Stimulated activated CD8-positive, alpha-beta memory T cell treated with anti-CD3 and anti-CD28 coated beads, Interleukin-15, amount 100 ng/mL, for 48 hours (primary cell): ENCODE measurements at regions not wholly inside any gene's neighbourhood (a gene's known extent, or its start where the extent isn't known, plus 50 kb on each side); places are given as distances from the start of the nearest gene placed in this dataset.

Experiments used
- DNase-seq, 2 donors: peaks; one replicate each; pipeline ENCODE4 v3.0.0-alpha.2; 2020; ENCODE audit warnings: low read depth in 2 of 2

DNA sequence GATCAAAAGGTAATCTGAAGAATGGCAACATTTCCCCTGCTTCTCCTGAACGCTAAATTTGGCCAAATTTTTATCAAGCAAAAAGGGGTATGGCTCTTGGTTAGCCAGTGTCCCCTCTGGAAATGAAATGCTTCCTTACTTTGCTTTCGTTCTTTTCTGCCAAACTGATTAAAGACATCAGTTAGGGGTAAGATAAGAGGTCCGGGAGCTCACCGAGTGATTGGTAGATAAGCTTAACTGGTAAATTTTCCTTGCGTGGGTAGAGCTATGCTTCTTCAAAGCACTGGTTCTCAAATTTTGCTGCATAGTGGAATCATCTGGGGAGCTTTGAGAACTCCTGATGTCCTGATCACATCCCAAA lies 62.7 kb upstream of the MAPRE2 start:
- no peak for DNase-seq

- DNase-seq = peak; percentile 69 to 70
Observed at GRCh38 chr18:34978953-34979608, 62.1 kb upstream of the MAPRE2 start.

DNA sequence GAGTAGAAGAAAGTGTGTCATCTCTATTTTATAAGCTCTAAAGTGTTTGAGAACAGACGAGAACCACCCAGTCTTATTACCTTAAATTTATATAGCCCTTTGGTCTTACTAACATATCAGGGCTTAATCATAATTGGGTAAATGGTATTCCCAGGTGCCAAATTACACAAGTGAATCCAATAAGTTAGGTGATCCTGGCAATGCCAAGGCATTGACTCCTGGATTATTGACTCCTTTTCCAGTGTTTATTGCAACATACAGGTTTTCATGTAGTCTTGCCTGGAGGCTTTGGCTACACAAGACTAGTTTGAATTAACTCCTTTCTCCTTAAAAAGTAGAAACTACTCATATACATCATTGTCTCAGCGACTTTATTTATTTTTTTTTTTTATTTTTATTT lies 59.7 kb upstream of the MAPRE2 start:
- no peak for DNase-seq

GRCh38 chr18:34985963-34986362 lies 55.2 kb upstream of the MAPRE2 start:
- no peak for DNase-seq

GRCh38 chr18:34990597-34990996 lies 50.6 kb upstream of the MAPRE2 start:
- no peak for DNase-seq

- DNase-seq = no peak
Observed at GRCh38 chr18:34991152-34991551, 50.1 kb upstream of the MAPRE2 start.
